Subcutaneous abdominal adipose tissue (tissue), 5 donors: ENCODE measurements at regions not wholly inside any gene's neighbourhood (a gene's known extent, or its start where the extent isn't known, plus 50 kb on each side); places are given as distances from the start of the nearest gene placed in this dataset.

Experiments
- H3K27ac ChIP-seq: one replicate; pipeline ENCODE4 v1.7.0; 2013; ENCODE audit warnings: low read depth, mild to moderate bottlenecking, inconsistent platforms, low read length, moderate library complexity
- H3K27me3 ChIP-seq, 5 donors: one replicate each; pipeline ENCODE4 v1.7.0; 2013; ENCODE audit warnings: low read length in 5 of 5, inconsistent platforms in 1 of 5; ENCODE audit not compliant: control insufficient read depth in 5 of 5, insufficient read depth in 4 of 5
- H3K36me3 ChIP-seq, 5 donors: one replicate each; pipeline ENCODE4 v1.7.0; 2013; ENCODE audit warnings: low read length in 5 of 5; ENCODE audit not compliant: control insufficient read depth in 5 of 5, insufficient read depth in 5 of 5
- H3K4me1 ChIP-seq, 5 donors: one replicate each; pipeline ENCODE4 v1.7.0; 2013; ENCODE audit warnings: low read length in 5 of 5, mild to moderate bottlenecking in 3 of 5, moderate library complexity in 1 of 5; ENCODE audit not compliant: control insufficient read depth in 5 of 5, insufficient read depth in 5 of 5
- H3K4me3 ChIP-seq, 5 donors: one replicate each; pipeline ENCODE4 v1.7.0; 2013; ENCODE audit warnings: low read length in 5 of 5, low read depth in 1 of 5
- H3K9ac ChIP-seq, 5 donors: one replicate each; pipeline ENCODE4 v1.7.0; 2013; ENCODE audit warnings: low read length in 5 of 5, mild to moderate bottlenecking in 4 of 5, moderate library complexity in 3 of 5
- H3K9me3 ChIP-seq, 5 donors: one replicate each; pipeline ENCODE4 v1.7.0; 2013; ENCODE audit warnings: low read length in 5 of 5; ENCODE audit not compliant: control insufficient read depth in 5 of 5
- donor health status: healthy.
- donor health status: healthy.
- donor health status: healthy.
- donor health status: healthy.
- donor health status: healthy.

DNA sequence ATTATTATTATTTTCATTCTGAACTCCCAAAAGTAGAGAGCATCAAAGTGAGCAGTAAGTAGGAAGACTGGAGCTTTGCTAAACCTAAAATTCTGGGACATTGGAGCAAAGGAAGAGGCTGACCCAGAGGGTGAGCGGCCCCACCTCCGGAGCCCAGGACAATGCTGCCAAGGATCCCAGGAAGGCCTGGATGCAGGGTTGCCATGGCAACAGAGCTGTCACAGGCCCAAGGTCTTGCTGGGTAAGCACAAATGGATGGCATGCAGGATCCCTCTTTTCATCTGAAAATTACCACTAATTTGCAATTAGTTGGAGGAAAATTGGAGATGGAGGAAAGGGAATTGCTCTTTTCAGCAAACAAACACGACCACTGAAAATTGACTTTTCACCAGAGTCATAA lies 457.9 kb upstream of the CDH5 start:
- Histone ChIP-seq H3K36me3 (no peaks in the 10 kb centered on the region), H3K9me3 (peaks cover 0 to 3% (median 0%) of the 10 kb centered on the region in 5 donors), H3K4me3 (no peak overlapping the region), H3K27me3 (peaks cover 0 to 3% (median 0%) of the 10 kb centered on the region in 5 donors), H3K9ac (no peak overlapping the region), H3K4me1 (no peaks in the 10 kb centered on the region), H3K27ac (no peak overlapping the region)

DNA sequence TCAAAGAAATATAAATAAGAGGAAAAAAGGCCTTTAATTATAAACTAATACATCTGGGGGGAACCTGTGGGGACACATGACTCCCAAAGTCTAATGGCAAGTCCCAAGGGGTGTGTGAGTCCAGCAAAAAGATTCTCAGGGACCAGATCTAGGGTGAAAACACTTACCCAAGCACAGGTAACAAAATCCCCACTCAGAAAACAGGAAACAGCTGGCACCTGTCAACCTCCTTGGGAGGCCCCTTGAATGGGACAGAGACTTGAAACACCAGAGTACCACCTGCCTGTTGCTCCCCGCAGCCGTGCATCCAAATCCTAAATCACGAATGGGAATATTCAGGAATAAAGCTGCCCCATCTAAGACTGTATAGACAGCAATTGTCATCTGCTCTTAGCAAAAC lies 461.2 kb upstream of the CDH5 start:
- H3K36me3 ChIP-seq, result no peaks in the 10 kb centered on the region
- H3K9ac ChIP-seq, result no peak overlapping the region
- H3K4me3 ChIP-seq, result no peak overlapping the region
- peaks cover 0 to under 1% (median 0%) of the 10 kb centered on the region in 5 donors for H3K27me3 ChIP-seq
- H3K27ac ChIP-seq, result no peak overlapping the region
- H3K9me3 ChIP-seq, result no peaks in the 10 kb centered on the region
- H3K4me1 ChIP-seq, result no peaks in the 10 kb centered on the region

DNA sequence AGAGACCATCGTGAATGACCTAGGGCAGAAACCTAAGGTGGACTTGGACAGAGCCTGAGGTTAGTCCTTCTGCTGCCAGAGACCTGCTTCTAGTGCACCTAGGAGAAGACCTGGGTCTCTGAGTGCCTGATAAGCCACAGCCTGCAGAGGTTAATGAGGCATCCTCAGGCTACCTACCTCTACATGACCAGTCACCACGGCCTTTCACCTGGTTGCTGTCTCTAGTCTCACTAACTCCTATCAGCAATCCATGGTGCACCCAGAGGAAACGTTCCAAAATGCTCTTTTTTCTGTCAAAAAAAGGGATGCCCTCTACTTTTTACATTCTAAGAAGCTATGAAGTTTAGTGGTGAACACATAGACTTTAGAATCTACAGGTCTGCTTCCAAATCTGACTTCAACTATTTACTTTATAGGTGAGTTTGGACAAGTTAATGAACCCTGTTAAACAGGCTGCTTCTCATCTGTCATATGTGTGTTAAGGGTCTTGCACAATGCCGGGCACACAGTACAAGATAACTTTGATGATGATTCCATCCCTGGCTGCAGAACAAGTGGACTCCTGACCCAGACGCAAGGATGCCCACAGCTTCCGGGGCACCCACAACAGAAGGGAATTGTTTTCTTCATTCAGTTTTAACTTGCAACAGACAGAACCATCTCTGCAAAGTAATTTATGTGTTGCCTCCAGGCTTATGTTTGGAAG lies 469.9 kb upstream of the CDH5 start:
- Histone ChIP-seq H3K36me3 (no peaks in the 10 kb centered on the region), H3K9ac (no peak overlapping the region), H3K9me3 (no peaks in the 10 kb centered on the region), H3K27ac (no peak overlapping the region), H3K4me3 (no peak overlapping the region), H3K4me1 (no peaks in the 10 kb centered on the region), H3K27me3 (no peaks in the 10 kb centered on the region)

DNA sequence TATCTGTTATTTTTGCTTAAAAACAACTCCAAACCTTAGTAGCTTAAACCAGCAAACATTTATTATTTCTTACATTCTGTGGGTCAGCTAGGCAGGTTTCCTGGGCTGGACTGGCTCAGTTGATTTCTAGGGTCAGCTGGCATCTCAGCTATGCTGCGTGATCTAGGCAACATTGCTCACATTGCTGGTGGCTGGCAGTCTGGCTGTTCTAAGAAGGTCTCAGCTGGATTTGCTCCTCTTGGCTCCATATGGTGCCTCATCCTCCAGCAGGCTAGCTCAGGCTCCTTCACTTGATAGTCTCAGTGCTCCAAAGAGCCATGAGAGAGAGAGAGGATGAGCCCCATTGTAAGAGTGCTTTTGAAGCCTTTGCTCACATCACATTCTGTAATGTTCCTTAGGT lies 470.6 kb upstream of the CDH5 start:
- Histone ChIP-seq H3K27me3 (no peaks in the 10 kb centered on the region), H3K9me3 (no peaks in the 10 kb centered on the region), H3K9ac (no peak overlapping the region), H3K4me1 (no peaks in the 10 kb centered on the region), H3K4me3 (no peak overlapping the region), H3K27ac (no peak overlapping the region), H3K36me3 (no peaks in the 10 kb centered on the region)

DNA sequence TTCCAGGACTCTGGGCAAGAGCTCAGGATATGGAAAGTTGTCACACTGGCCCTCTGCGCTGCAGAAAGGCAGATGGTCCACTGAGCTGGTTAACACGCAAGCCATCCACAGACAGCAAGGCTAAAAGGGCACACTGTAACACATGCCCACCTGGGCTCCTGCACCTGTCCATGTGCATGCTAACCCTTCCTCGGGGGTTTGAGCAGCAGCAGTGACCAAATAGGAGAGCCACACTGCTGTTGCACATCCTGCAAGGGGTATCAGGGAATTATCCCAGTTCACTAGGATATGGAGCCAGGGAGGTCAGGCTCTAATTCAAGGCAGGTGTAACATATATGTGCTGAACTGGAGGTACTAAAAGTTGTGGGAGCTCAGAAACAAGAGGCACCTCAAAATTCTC lies 471.0 kb upstream of the CDH5 start:
- no peaks in the 10 kb centered on the region for H3K4me1 ChIP-seq
- no peaks in the 10 kb centered on the region for H3K36me3 ChIP-seq
- H3K4me3 ChIP-seq, result no peak overlapping the region
- no peaks in the 10 kb centered on the region for H3K9me3 ChIP-seq
- H3K9ac ChIP-seq, result no peak overlapping the region
- no peaks in the 10 kb centered on the region for H3K27me3 ChIP-seq
- H3K27ac ChIP-seq, result no peak overlapping the region

DNA sequence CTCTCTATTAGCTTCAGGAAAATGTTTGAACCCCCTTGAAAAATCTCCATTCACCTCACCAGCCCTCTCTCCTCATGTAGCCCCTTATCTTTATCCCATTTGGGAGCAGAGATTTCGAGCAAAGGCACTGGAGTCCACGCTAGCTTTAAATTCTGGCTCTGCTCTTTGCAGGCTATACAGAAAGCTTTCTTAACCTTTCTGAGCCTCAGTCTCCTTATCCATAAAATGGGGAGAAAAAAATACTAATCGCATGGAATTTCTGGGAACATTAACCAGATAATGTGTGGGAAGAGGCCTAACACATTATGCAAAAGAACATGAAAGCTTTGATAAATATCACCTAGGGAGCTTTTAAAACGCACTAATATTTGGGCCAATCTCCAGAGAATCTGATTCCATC lies 476.3 kb upstream of the CDH5 start:
- H3K9ac ChIP-seq, result no peak overlapping the region
- no peaks in the 10 kb centered on the region for H3K36me3 ChIP-seq
- H3K27me3 ChIP-seq, result no peaks in the 10 kb centered on the region

DNA sequence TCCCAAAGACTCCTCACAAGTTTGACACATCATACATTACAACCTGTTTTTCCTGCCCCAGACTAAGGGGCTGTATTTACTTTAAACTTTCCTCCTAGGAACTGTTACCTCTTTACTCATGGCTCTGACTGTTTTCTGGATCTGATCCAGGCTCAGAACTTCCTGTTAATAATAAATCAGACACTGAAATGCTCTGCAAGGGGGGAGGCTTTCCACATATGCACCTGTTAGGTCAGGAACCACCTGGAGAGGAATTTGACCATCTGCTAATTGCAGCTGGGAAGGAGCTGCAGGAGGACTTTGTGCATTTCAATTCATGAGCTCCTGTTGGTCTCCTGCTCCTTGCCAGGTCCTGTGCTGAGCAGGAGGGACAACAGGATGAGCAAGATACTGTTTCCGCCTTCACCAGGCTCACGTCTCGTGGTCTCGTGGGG lies 476.9 kb upstream of the CDH5 start:
- H3K9me3 ChIP-seq, result no peaks in the 10 kb centered on the region
- H3K27me3 ChIP-seq, result no peaks in the 10 kb centered on the region
- no peak overlapping the region for H3K9ac ChIP-seq
- H3K4me3 ChIP-seq, result no peak overlapping the region
- H3K36me3 ChIP-seq, result no peaks in the 10 kb centered on the region
- H3K4me1 ChIP-seq, result no peaks in the 10 kb centered on the region
- H3K27ac ChIP-seq, result no peak overlapping the region

More for the DNA sequence above, 476.3 kb upstream of the CDH5 start:
- no peak overlapping the region for H3K27ac ChIP-seq
- H3K4me1 ChIP-seq, result no peaks in the 10 kb centered on the region
- no peaks in the 10 kb centered on the region for H3K9me3 ChIP-seq
- H3K4me3 ChIP-seq, result no peak overlapping the region

DNA sequence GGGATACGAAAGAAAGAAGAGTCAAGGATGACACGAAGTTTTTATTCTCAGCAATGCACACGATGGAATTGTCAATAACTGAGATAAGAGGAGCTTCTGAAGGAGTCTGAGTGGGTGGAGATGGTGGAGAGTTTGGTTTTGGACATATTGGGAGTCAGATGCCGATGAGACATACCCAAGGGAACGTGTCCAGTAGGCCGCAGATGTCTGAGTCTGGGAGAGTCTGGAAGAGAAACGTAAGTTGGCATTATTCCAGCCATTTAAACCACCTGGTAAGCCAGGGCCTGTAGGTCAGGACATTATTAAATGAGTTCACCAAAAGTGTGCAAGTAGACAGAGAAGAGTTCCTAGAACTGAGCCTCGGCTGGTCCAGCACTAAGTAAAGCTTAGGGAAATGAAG lies 478.3 kb upstream of the CDH5 start:
- H3K27ac ChIP-seq, result no peak overlapping the region
- H3K9ac ChIP-seq, result no peak overlapping the region
- no peak overlapping the region for H3K4me3 ChIP-seq
- no peaks in the 10 kb centered on the region for H3K4me1 ChIP-seq
- H3K9me3 ChIP-seq, result no peaks in the 10 kb centered on the region
- H3K36me3 ChIP-seq, result no peaks in the 10 kb centered on the region
- H3K27me3 ChIP-seq, result no peaks in the 10 kb centered on the region

DNA sequence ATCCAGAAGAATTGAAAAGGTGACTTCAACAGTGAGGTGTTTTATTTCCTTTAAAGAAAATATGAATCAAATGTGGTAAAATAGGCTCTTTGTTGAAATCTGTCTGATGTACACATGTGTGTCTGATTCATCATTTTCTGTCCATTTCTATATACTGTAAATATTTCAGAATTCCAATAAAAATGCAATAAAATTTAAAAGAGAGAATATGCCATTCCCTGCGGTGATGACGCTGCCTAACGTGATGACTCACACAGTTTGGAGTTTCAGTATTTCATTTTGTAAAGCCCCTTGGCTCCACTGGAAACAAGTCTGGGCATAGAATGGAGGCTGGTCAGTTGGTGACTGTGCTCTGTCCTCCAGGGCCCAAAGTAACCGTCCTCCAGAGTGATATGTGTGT lies 482.5 kb upstream of the CDH5 start:
- Histone ChIP-seq H3K4me1 (no peaks in the 10 kb centered on the region), H3K27me3 (no peaks in the 10 kb centered on the region), H3K9me3 (peaks cover 0 to 3% (median 0%) of the 10 kb centered on the region in 5 donors), H3K4me3 (no peak overlapping the region), H3K27ac (no peak overlapping the region), H3K9ac (no peak overlapping the region), H3K36me3 (no peaks in the 10 kb centered on the region)

DNA sequence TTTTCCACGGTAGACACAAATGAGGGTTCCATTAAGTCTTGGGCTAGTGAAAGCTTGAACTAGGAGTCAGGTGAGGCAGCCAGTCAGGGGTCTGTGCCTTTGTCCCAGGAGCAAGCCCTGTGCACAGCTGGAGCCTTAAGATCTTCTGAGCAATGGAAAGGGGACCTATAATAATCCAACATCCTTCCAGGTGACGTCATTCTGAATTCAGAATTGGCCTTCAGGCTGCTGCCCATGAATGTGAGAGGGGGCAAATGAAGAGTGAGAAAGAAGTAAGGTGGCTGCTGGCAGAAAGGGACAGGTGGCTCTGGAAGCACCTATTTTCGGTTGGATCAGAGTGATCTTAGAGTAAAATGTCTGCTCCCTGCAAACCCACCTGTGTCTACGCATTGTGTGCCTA lies 488.1 kb upstream of the CDH5 start:
- Histone ChIP-seq H3K9ac (no peak overlapping the region), H3K36me3 (no peaks in the 10 kb centered on the region), H3K4me1 (no peaks in the 10 kb centered on the region), H3K27ac (no peak overlapping the region), H3K9me3 (peaks cover 0 to 3% (median 0%) of the 10 kb centered on the region in 5 donors), H3K4me3 (no peak overlapping the region), H3K27me3 (no peaks in the 10 kb centered on the region)
